GM19351 (cell line): ENCODE measurements at regions not wholly inside any gene's neighbourhood (a gene's known extent, or its start where the extent isn't known, plus 50 kb on each side); places are given as distances from the start of the nearest gene placed in this dataset.

Experiments
- ATAC-seq: cut with Tn5 transposase; IDR thresholded peaks from one replicate; pipeline ENCODE4 v1.9.1; 2021; ENCODE audit warnings: mild to moderate bottlenecking, moderate library complexity; ENCODE audit not compliant: unreplicated experiment

- no peak for ATAC-seq
These were observed 513.2 kb upstream of the GOLIM4 start for GRCh38 chr3:168608926-168609325.

DNA sequence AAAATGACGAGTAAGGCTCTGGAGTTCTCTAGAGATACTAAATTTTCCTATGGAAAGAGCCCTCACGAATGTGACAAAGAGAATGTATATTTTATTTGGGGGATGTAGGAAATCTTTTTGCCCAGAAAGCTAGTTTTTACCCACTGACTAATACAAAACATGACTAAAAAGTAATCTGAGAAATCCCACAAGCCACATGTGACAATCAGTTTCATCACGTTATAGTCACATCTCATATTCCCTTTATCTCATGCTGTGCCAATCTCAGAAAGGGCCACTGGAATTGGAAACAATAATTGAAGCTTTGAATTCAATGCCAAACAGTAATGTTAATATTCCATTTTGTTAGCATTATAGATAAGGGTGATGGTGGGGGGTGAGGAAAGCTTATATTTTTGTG, 509.0 kb upstream of the GOLIM4 start:
- ATAC-seq, result no peak

DNA sequence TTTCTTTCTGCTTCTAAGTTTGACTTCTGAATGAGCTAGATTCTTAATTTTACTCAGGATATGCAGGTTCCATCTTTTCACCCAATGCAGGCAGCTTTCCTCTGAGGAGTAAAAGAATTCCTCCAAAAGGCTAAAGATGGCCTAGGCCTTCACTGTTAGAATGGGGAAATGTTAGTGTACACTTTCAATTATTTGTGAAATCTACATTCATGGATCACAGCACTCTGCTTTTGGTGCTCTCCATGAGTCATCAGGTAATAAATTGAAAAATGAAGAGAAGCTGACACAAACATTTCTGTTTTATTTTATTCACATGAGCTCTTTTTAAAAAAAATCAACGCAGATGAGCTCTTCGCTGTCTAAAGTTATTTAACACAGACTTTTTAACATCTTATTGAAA, 502.5 kb upstream of the GOLIM4 start:
- ATAC-seq, result no peak

DNA sequence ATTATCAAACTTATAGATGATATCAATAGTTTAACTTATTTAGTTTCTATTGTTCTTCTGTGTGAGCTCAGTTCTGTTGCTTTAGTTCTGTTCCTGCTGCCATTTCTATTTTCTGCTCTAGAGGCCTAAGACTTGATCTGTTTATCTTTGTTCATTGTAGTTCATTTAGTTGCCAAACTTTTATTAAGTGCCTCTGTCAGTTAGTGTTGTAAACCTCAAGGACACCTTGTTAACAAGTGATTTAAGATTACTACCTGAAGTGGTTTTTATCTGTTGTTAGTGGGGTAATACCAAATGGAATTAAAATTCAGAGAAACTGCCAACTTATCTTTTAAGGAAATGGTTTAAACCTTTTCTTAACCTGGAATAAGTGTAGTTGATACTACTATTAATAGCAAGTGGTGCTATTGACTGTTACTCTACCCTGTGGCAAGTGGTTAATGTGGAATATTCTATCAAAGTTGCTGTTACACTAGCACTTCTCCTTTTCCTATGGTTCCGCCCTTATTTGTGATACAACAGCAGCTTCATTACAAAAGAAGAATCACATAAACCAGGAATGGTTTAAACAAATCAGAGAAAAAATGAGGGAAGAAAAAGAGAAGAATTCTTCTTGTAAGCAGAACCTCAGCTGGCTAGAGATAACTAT, 500.6 kb upstream of the GOLIM4 start:
- ATAC-seq, result no peak

GRCh38 chr3:168591587-168591986, 495.9 kb upstream of the GOLIM4 start:
- no peak for ATAC-seq

DNA sequence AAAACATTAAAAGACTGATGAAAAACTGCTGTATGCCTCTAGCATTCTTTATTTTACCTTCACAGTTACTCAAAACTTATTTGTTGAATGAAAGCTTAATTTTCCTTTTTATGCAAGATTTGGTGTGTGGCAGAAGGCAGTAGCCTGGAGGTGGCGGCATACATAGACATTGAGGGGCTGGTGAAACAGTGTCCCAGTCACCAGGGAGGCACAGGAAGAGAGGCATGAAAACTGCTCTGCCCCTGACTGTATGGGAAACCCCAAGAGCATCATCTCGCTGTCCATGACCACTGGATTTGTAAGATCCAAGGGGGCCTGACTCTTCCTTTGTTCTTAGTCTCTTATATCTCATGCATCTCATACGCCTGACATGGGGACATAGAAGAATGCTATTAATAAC, 493.7 kb upstream of the GOLIM4 start:
- ATAC-seq, result no peak

GRCh38 chr3:168585544-168585943, 489.8 kb upstream of the GOLIM4 start:
- peak; percentile 61 for ATAC-seq

DNA sequence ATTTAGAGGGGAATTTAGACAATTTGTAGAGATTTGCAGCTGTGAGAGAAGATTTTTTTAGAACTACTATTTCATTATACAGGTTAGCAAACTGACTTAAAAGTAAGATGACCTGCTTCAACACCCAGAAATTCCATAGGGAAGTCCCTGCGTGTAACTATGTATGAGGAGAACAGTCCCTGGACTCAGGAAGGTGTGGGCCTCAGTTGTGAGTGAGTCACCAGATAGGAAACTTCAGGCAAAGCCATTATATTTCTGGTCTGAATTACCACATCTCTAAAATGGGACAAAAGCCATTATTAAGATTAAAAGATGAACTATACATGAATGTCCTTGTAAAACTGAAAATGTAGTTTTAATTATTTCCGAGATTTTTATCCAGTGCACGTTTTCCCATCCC, 488.3 kb upstream of the GOLIM4 start:
- no peak for ATAC-seq

DNA sequence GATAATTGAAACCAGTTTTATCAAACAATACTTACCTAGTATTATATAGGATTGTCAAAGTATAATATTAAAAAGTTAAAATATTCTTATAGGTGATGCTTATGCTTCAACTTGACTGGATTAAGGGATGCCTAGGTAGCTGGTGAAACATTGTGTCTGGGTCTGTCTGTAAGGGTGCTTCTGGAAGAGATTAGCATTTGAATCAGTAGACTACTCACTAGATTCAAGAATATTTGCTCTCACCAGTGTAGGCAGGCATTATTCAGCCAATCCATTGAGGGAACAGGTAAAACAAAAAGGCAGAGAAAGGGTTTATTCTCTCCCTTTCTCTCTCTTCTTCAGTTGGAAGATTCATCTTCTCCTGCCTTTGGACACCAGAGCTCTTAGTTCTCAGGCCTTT, 486.8 kb upstream of the GOLIM4 start:
- no peak for ATAC-seq

GRCh38 chr3:168581771-168582225, 486.1 kb upstream of the GOLIM4 start:
- peak; percentile 48 for ATAC-seq

GRCh38 chr3:168579010-168579409, 483.3 kb upstream of the GOLIM4 start:
- ATAC-seq, result no peak

DNA sequence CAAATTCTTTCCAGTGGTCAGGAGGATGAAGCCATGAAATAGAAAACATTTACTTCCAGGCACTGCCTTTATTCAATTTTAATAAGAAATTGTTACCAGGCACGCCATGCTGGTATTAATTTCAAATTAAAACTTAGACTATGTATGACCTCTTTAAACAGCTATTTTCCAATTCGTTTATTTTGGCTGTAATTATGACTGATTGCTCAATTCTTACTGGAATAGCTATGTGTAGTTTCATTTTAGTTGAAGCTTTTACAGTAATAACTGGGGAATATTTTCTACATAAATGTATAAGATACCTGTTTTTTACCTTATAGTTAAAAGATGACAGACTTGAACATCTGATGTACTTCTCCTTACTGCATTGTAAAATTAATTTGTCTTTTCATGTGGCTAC, 480.0 kb upstream of the GOLIM4 start:
- ATAC-seq, result no peak

DNA sequence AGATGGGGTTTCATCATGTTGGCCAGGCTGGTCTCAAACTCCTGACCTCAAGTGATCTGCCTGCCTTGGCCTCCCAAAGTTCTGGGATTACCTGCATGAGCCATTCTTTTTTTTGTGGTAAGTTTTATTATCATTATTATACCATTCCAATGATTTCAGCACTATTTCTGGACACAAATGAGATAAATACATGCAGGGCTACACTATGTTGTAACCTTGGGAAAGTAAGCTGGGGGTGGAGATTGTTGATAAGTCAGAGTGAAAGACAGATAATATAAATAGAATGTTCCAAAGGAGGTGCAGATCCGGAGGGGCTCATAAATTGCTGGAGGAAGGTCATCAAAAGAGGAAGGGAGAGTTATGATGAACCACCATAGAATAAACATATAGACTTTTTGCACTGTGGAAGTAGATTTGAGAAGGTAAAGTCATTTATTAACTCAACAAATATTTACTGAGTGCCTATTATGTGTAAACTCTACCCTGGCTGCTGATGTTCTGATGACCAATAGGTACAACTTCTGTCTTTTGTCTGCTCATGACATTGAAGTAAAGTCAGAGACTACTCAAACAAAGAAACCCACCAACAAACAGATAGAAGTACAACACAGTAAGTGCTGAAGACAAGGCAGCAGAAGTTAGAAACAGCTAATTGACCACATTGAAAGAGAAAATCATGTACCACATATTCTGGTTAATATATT, 478.9 kb upstream of the GOLIM4 start:
- ATAC-seq, result peak; percentile 50

DNA sequence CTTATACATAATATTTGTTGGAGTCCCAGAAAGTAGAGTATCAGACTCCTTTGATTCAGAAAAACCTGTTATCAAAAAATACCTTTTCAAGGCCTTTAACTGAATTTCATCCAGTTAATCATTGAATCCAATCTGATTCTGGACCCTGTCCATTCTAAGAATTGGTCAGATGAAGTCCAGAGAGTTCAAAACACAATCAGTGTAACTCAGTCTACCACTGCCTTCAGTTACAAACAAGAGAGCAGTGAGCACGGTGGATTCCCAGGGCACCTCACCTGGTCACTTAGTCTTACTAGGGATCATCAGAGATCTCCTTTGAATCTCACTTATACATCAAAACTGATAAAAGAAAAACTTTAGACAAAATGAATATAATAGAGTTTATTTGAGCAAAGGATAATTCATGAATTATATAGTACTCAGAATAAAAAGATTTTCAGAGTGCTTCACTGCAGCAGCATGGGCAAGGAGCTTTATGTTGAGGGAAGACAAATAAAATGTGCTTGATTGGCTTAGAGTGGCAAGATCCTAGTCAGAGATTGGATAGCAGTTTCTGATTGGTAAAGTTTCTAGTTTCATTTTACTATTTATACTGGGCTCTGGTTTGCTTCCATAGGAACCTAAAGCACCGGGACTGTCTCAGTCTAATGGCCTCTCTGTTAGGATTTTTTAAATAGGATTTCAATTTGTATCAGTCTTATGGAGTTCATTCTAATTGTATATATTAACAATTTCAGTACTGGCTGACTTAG, 474.9 kb upstream of the GOLIM4 start:
- ATAC-seq, result no peak

GRCh38 chr3:168558728-168559411, 463.1 kb upstream of the GOLIM4 start:
- ATAC-seq, result peak; percentile 86

- no peak for ATAC-seq
These were observed 456.5 kb upstream of the GOLIM4 start for GRCh38 chr3:168552251-168552650.

DNA sequence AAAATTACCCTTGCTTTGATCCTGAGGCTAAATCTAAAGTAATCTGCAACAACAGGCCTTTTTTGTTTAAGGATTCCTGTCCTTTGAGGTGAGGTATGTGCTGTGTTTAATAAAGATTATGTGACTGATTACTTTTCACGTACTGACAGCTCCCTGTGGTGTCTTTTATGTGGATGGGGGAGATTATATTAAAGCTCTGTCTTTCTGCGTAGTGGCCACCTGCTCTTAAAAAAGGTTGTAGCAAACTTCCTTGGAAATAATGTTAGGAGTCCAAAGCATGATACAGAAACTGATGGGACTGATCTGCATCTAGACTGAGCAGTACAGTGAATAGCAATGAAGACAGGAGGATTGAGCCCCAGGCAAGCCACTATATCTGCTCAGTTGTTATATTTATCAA, 453.0 kb upstream of the GOLIM4 start:
- ATAC-seq, result no peak

DNA sequence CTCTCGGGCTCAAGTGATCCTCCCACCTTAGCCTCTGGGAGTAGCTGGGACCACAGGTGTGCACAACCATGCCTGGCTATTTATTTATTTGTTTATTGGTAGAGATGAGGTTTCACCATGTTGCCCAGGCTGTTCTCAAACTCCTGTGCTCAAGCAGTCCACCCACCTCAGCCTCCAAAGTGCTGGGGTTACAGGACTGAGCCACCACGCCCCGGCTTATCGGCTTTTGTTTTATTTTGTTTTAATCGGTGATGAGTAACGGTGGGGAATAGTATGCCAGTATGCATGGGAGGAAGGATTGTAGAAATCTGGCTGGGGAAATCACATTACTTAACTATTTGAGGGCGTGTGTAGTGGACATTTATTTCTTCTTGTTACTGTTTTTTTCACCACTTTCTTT, 451.0 kb upstream of the GOLIM4 start:
- ATAC-seq, result no peak

DNA sequence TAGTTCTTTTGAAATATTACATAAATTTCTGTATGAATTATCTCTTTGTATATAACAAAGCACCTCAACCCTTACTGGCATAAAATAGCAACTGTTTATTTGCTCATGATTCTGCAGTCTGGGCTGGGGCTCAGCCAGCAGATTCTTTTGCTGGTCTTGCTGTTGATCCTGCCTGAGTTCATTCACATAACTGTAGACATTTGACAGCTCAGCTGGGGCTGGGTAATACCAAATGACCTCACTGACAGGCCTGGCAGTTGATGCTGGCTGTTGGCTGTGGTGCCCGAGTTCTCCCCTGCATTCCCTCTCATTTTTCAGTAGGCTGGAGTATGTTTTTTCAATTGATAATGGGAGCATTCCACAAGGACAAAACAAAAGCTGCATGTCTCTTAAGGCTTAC, 449.9 kb upstream of the GOLIM4 start:
- no peak for ATAC-seq

- no peak for ATAC-seq
These were observed 448.6 kb upstream of the GOLIM4 start for GRCh38 chr3:168544097-168544957.
